ENCODE measurements at regions not wholly inside any gene's neighbourhood (a gene's known extent, or its start where the extent isn't known, plus 50 kb on each side); places are given as distances from the start of the nearest gene placed in this dataset.

DNA sequence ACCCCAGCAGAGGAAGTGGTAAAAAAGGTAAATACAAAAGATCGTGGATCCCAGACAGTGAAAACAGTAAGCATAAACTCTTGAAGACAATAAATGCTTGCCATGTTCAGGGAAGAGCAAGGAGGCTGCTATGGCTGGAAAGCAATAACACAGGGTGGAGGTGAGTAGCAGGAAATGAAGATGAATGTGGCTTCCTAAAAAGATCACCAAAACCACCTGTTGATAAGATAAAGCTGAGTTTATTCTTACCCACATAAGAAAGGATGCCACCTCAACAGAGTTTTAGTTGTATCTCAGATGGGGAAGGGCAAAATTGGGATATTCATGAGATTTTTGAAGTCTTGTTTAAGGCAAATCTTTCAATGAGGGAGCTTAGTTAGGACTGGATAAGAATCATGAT, 273.3 kb downstream of the MSX2 start:
- TF ChIP-seq, protein P1, sequence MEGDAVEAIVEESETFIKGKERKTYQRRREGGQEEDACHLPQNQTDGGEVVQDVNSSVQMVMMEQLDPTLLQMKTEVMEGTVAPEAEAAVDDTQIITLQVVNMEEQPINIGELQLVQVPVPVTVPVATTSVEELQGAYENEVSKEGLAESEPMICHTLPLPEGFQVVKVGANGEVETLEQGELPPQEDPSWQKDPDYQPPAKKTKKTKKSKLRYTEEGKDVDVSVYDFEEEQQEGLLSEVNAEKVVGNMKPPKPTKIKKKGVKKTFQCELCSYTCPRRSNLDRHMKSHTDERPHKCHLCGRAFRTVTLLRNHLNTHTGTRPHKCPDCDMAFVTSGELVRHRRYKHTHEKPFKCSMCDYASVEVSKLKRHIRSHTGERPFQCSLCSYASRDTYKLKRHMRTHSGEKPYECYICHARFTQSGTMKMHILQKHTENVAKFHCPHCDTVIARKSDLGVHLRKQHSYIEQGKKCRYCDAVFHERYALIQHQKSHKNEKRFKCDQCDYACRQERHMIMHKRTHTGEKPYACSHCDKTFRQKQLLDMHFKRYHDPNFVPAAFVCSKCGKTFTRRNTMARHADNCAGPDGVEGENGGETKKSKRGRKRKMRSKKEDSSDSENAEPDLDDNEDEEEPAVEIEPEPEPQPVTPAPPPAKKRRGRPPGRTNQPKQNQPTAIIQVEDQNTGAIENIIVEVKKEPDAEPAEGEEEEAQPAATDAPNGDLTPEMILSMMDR (IDR thresholded peaks at IDR 0.05; ENCODE audit: extremely low read depth, insufficient read depth, missing control alignments) = no peak
- DNase-seq (ENCODE audit: low spot score) = no peak
- in situ Hi-C loops (cut with MboI; ENCODE audit: low pct_unique_long_range_greater_than_20kb, low sequenced_read_pairs, unreplicated experiment) = no loop called here

DNA sequence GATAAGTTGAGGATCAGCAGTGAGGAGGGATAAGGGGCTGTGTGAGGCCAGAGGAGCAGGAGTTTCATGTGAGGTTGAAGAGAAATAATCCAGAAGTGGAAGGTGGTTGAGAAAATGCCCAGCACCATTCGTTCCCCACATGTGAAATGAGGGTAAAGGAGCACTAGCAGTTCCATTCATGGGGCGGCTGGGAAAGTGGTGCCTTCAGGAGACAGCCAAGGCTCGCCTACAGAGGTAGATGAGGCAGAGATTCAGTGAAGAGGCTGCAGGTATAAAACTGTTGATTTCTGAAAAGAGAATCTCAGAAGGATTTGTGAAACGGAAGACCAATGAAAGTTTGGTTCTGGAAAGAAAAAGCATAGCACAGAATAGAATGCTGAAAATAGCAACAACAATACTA, 272.6 kb downstream of the MSX2 start:
- in situ Hi-C loops (cut with MboI; ENCODE audit: low pct_unique_long_range_greater_than_20kb, low sequenced_read_pairs, unreplicated experiment) = no loop called here
- TF ChIP-seq, protein P1 (IDR thresholded peaks at IDR 0.05; ENCODE audit: extremely low read depth, insufficient read depth, missing control alignments) = no peak
- no peak for DNase-seq (ENCODE audit: low spot score)

DNA sequence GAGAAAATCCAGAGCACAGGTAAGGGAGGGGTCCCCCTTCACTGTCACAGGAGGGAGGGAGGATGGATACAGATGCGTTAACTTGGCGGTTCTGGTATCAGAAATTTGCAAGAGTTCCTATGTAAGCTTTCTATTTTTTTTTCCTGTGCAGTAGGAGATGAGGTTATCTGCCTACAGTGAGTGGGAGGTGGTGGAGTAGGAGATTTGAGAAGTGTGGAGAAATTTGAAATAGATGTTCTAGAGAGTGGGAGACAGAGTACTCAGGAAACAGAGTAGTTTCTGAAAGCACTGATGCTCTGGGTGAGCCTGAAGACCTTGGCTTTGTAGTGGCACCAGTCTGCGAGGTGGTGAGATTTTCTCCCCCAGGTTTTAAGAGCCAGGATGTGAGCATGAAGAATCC, 271.4 kb downstream of the MSX2 start:
- DNase-seq (ENCODE audit: low spot score) = no peak
- in situ Hi-C loops (cut with MboI; ENCODE audit: low pct_unique_long_range_greater_than_20kb, low sequenced_read_pairs, unreplicated experiment) = no loop called here
- TF ChIP-seq, protein P1 (IDR thresholded peaks at IDR 0.05; ENCODE audit: extremely low read depth, insufficient read depth, missing control alignments) = no peak

DNA sequence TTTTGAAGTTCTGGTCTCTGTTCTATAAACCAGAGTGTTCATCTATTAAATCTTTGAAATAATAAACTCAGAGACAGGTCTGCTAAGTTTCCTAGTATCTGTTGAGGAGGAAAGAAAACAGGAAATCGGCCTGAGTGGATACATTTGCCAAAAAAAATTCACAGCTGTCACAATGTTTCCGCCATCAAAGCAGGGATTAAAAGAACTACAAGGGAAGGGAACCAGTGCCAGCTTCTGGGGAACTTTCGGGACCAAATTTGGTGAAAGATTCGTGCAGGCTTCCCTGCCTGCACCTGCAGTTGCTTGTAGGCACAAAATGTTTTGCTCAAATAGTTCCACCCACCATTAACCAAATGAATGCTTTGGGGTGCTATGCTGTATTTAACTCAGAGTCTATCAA, 267.5 kb downstream of the MSX2 start:
- TF ChIP-seq, protein P1 (IDR thresholded peaks at IDR 0.05; ENCODE audit: extremely low read depth, insufficient read depth, missing control alignments) = no peak
- no peak for DNase-seq (ENCODE audit: low spot score)
- in situ Hi-C loops (cut with MboI; ENCODE audit: low pct_unique_long_range_greater_than_20kb, low sequenced_read_pairs, unreplicated experiment) = no loop called here

DNA sequence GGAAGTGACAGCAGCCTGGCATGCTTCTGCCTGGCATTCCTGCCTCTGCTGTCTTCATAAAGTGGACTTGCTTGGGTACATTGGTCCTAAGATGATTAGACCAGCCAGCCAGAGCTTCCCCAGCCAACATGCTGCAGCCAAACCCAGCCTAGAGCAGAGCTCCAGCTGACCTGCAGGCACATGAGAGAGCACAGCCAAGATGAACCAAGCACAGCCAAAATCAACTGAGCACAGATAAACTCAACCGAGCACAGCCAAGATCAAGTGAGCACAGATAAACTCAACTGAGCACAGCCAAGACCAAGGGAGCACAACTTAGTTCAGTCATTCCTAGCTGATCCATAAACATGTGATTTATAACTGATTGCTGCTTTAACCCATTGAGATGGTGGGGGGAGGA, 266.5 kb downstream of the MSX2 start:
- DNase-seq (ENCODE audit: low spot score) = no peak
- TF ChIP-seq, protein P1 (IDR thresholded peaks at IDR 0.05; ENCODE audit: extremely low read depth, insufficient read depth, missing control alignments) = no peak
- in situ Hi-C loops (cut with MboI; ENCODE audit: low pct_unique_long_range_greater_than_20kb, low sequenced_read_pairs, unreplicated experiment) = no loop called here

DNA sequence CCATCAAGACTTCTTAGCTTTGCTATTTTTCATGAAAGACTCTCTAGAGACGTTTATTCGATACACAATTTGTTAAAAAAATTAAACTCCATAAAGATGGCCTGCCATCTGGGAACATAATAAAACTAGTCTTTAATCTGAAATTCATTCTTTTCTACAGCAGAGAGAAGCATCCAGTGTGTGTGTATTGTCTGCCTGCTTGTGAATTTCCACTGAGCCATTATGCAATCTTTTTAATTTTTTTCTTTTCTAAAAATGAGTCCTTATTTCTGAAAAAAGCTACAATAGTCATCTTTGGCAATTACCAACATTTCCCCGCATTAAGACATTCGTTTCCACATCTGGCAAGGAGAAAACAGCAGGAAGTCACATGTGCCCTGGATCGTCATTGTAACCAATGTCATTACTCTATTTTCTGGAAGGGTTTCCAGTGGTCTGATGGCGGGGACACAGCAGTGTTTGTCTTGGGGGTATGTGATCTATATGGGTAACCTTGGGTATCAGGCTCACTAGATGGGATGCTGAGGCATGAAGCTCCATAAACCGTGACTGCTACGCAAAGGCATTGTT, 263.1 kb downstream of the MSX2 start:
- TF ChIP-seq, protein P1 (IDR thresholded peaks at IDR 0.05; ENCODE audit: extremely low read depth, insufficient read depth, missing control alignments) = no peak
- DNase-seq (ENCODE audit: low spot score) = no peak
- in situ Hi-C loops (cut with MboI; ENCODE audit: low pct_unique_long_range_greater_than_20kb, low sequenced_read_pairs, unreplicated experiment) = no loop called here

DNA sequence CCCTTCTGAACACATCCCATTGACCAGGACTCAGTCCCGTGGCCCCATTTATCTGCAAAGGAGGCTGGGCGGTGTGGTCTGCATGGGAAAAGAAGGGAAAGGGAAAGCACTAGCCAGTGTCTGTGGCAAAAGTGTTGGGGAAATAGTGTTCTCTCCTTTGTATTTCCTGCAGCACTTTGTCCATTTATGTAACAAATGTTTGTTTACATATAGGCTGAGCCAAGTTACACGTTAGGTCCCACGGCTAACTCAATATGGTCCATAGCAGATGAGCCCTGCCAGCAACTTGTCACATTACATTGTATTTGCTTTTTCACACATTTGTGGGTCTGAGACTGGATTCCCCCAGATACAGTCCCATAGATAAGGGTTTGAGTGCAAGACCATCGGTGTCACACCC, 260.5 kb downstream of the MSX2 start:
- TF ChIP-seq, protein P1 (IDR thresholded peaks at IDR 0.05; ENCODE audit: extremely low read depth, insufficient read depth, missing control alignments) = no peak
- no peak for DNase-seq (ENCODE audit: low spot score)
- in situ Hi-C loops (cut with MboI; ENCODE audit: low pct_unique_long_range_greater_than_20kb, low sequenced_read_pairs, unreplicated experiment) = no loop called here
